ENCODE measurements at regions not wholly inside any gene's neighbourhood (a gene's known extent, or its start where the extent isn't known, plus 50 kb on each side); places are given as distances from the start of the nearest gene placed in this dataset.

- peak overlapping the region; percentile 58 for H3K4me3 Mint-ChIP-seq
- peak overlapping the region; percentile 81 for H3K27ac Mint-ChIP-seq
- peaks cover 64% of the 10 kb centered on the region for H3K4me1 Mint-ChIP-seq
- no peak for ATAC-seq
- H3K9me3 Mint-ChIP-seq, result no peaks in the 10 kb centered on the region
- no peak for DNase-seq (ENCODE audit: low spot score in 2 of 2)
- H3K36me3 Mint-ChIP-seq, result peaks cover 17% of the 10 kb centered on the region
These were observed 136.8 kb upstream of the RUNX3 start for GRCh38 chr1:25066731-25067517.

- DNase-seq (ENCODE audit: low spot score in 2 of 2) (no peak), ATAC-seq (no peak)
- H3K9me3 Mint-ChIP-seq, result no peaks in the 10 kb centered on the region
- H3K36me3 Mint-ChIP-seq, result peaks cover 17% of the 10 kb centered on the region
- peaks cover 68% of the 10 kb centered on the region for H3K4me1 Mint-ChIP-seq
- peak overlapping the region; percentile 58 for H3K4me3 Mint-ChIP-seq
- peak overlapping the region; percentile 81 for H3K27ac Mint-ChIP-seq
These were observed 136.2 kb upstream of the RUNX3 start for GRCh38 chr1:25066256-25066655.

- ATAC-seq, result peak; percentile 79
- H3K36me3 Mint-ChIP-seq, result peaks cover 17% of the 10 kb centered on the region
These were observed 135.7 kb upstream of the RUNX3 start for GRCh38 chr1:25065795-25066238.

GRCh38 chr1:25065321-25065721 is 135.2 kb upstream of the RUNX3 start:
- H3K9me3 Mint-ChIP-seq, result no peaks in the 10 kb centered on the region
- peak overlapping the region; percentile 81 for H3K27ac Mint-ChIP-seq
- peaks cover 69% of the 10 kb centered on the region for H3K4me1 Mint-ChIP-seq
- H3K4me3 Mint-ChIP-seq, result peak overlapping the region; percentile 58
- DNase-seq (ENCODE audit: low spot score in 2 of 2), result no peak
- peak; percentile 29 for ATAC-seq
- H3K36me3 Mint-ChIP-seq, result peaks cover 17% of the 10 kb centered on the region

More at GRCh38 chr1:25065795-25066238, 135.7 kb upstream of the RUNX3 start:
- peak overlapping the region; percentile 58 for H3K4me3 Mint-ChIP-seq
- no peaks in the 10 kb centered on the region for H3K9me3 Mint-ChIP-seq
- peak overlapping the region; percentile 81 for H3K27ac Mint-ChIP-seq
- peaks cover 69% of the 10 kb centered on the region for H3K4me1 Mint-ChIP-seq
- peak; percentile 34 to 70 for DNase-seq (ENCODE audit: low spot score in 2 of 2)

- H3K36me3 Mint-ChIP-seq, result peaks cover 17% of the 10 kb centered on the region
- ATAC-seq (peak; percentile 79), DNase-seq (ENCODE audit: low spot score in 2 of 2) (peak; percentile 25 to 71)
- peaks cover 69% of the 10 kb centered on the region for H3K4me1 Mint-ChIP-seq
- H3K4me3 Mint-ChIP-seq, result peak overlapping the region; percentile 58
- H3K27ac Mint-ChIP-seq, result peak overlapping the region; percentile 81
- no peaks in the 10 kb centered on the region for H3K9me3 Mint-ChIP-seq
These were observed 134.6 kb upstream of the RUNX3 start for GRCh38 chr1:25064465-25065240.

- peaks cover 69% of the 10 kb centered on the region for H3K4me1 Mint-ChIP-seq
- peaks cover 17% of the 10 kb centered on the region for H3K36me3 Mint-ChIP-seq
- peak overlapping the region; percentile 58 for H3K4me3 Mint-ChIP-seq
- ATAC-seq, result no peak
- DNase-seq (ENCODE audit: low spot score in 2 of 2), result no peak
- no peaks in the 10 kb centered on the region for H3K9me3 Mint-ChIP-seq
- H3K27ac Mint-ChIP-seq, result no peak overlapping the region
These were observed 133.7 kb upstream of the RUNX3 start for GRCh38 chr1:25063591-25064416.

GRCh38 chr1:25062621-25063255 is 132.7 kb upstream of the RUNX3 start:
- H3K4me1 Mint-ChIP-seq, result peaks cover 62% of the 10 kb centered on the region
- DNase-seq (ENCODE audit: low spot score in 2 of 2), result no peak
- H3K27ac Mint-ChIP-seq, result no peak overlapping the region

GRCh38 chr1:25061261-25061995 is 131.4 kb upstream of the RUNX3 start:
- Mint-ChIP-seq H3K9me3 (no peaks in the 10 kb centered on the region), H3K36me3 (peaks cover 17% of the 10 kb centered on the region), H3K4me1 (peaks cover 52% of the 10 kb centered on the region), H3K4me3 (no peak overlapping the region), H3K27ac (peak overlapping the region; percentile 50)
- ATAC-seq (no peak), DNase-seq (ENCODE audit: low spot score in 2 of 2) (no peak)

More at GRCh38 chr1:25062621-25063255, 132.7 kb upstream of the RUNX3 start:
- Mint-ChIP-seq H3K9me3 (no peaks in the 10 kb centered on the region), H3K36me3 (peaks cover 17% of the 10 kb centered on the region), H3K4me3 (no peak overlapping the region)
- no peak for ATAC-seq

- H3K27ac Mint-ChIP-seq, result no peak overlapping the region
- DNase-seq (ENCODE audit: low spot score in 2 of 2) (no peak), ATAC-seq (no peak)
- H3K36me3 Mint-ChIP-seq, result no peaks in the 10 kb centered on the region
- H3K4me1 Mint-ChIP-seq, result peaks cover 33% of the 10 kb centered on the region
- no peaks in the 10 kb centered on the region for H3K9me3 Mint-ChIP-seq
- H3K4me3 Mint-ChIP-seq, result no peak overlapping the region
These were observed 127.1 kb upstream of the RUNX3 start for GRCh38 chr1:25057188-25057587.

GRCh38 chr1:25056536-25056935 is 126.5 kb upstream of the RUNX3 start:
- no peaks in the 10 kb centered on the region for H3K9me3 Mint-ChIP-seq
- DNase-seq (ENCODE audit: low spot score in 2 of 2) (no peak), ATAC-seq (no peak)
- peaks cover 26% of the 10 kb centered on the region for H3K4me1 Mint-ChIP-seq
- no peak overlapping the region for H3K4me3 Mint-ChIP-seq
- H3K36me3 Mint-ChIP-seq, result no peaks in the 10 kb centered on the region
- no peak overlapping the region for H3K27ac Mint-ChIP-seq

GRCh38 chr1:25055961-25056360 is 125.9 kb upstream of the RUNX3 start:
- Mint-ChIP-seq H3K4me3 (no peak overlapping the region), H3K27ac (no peak overlapping the region), H3K9me3 (no peaks in the 10 kb centered on the region), H3K36me3 (no peaks in the 10 kb centered on the region), H3K4me1 (peaks cover 24% of the 10 kb centered on the region)
- no peak for ATAC-seq
- DNase-seq (ENCODE audit: low spot score in 2 of 2), result no peak

GRCh38 chr1:25055324-25055780 is 125.3 kb upstream of the RUNX3 start:
- Mint-ChIP-seq H3K27ac (no peak overlapping the region), H3K9me3 (no peaks in the 10 kb centered on the region), H3K4me3 (no peak overlapping the region), H3K36me3 (no peaks in the 10 kb centered on the region), H3K4me1 (peaks cover 28% of the 10 kb centered on the region)
- ATAC-seq (no peak), DNase-seq (ENCODE audit: low spot score in 2 of 2) (no peak)

GRCh38 chr1:25054526-25055323 is 124.6 kb upstream of the RUNX3 start:
- H3K27ac Mint-ChIP-seq, result no peak overlapping the region
- H3K4me1 Mint-ChIP-seq, result peaks cover 28% of the 10 kb centered on the region
- no peaks in the 10 kb centered on the region for H3K9me3 Mint-ChIP-seq
- DNase-seq (ENCODE audit: low spot score in 2 of 2) (no peak), ATAC-seq (no peak)
- H3K4me3 Mint-ChIP-seq, result no peak overlapping the region
- no peaks in the 10 kb centered on the region for H3K36me3 Mint-ChIP-seq
